ENCODE measurements at regions not wholly inside any gene's neighbourhood (a gene's known extent, or its start where the extent isn't known, plus 50 kb on each side); places are given as distances from the start of the nearest gene placed in this dataset.

DNA sequence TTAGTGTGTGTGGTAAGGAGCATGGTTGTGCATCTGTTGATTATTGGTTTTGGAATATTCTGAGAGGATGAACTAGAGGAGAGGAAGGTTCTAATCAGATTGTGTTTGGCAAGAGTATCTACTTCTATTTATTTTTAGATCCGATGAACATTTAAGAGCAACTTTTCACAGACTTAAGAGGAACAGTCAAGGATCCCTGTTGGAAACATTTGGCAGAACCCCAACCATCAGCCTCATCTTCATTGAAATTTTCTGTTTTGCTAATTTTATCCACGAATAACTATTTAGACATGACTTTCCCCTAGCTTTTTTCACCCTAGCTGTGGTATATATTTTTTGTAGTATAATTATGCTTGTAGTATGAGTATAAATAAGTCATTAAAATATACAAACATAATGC, 868.5 kb downstream of the MAT2B start:
- no peaks in the 10 kb centered on the region for H3K4me1 ChIP-seq (ENCODE audit: insufficient read depth, low read length, poor library complexity, severe bottlenecking)
- TF ChIP-seq EZH2phosphoT487 (IDR thresholded peaks at IDR 0.05; ENCODE audit: borderline replicate concordance, low read depth, low read length), result no peak
- TF ChIP-seq, protein P1, sequence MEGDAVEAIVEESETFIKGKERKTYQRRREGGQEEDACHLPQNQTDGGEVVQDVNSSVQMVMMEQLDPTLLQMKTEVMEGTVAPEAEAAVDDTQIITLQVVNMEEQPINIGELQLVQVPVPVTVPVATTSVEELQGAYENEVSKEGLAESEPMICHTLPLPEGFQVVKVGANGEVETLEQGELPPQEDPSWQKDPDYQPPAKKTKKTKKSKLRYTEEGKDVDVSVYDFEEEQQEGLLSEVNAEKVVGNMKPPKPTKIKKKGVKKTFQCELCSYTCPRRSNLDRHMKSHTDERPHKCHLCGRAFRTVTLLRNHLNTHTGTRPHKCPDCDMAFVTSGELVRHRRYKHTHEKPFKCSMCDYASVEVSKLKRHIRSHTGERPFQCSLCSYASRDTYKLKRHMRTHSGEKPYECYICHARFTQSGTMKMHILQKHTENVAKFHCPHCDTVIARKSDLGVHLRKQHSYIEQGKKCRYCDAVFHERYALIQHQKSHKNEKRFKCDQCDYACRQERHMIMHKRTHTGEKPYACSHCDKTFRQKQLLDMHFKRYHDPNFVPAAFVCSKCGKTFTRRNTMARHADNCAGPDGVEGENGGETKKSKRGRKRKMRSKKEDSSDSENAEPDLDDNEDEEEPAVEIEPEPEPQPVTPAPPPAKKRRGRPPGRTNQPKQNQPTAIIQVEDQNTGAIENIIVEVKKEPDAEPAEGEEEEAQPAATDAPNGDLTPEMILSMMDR (conservative IDR thresholded peaks at IDR 0.05; ENCODE audit: low read length), result no peak
- no peaks in the 10 kb centered on the region for H4K20me1 ChIP-seq (ENCODE audit: insufficient read depth, low read length)
- no peaks in the 10 kb centered on the region for H3K36me3 ChIP-seq (ENCODE audit: insufficient read depth, low read length)
- no peaks in the 10 kb centered on the region for H3K9me3 ChIP-seq (ENCODE audit: low read length)
- intact Hi-C loops (cut with micrococcal nuclease; ENCODE audit: unreplicated experiment), result no loop called here
- no peak overlapping the region for H3K4me3 ChIP-seq (ENCODE audit: low read depth, low read length, poor library complexity, severe bottlenecking)
- BruUV-seq (replicated peaks), result no TSS peak
- no peak overlapping the region for H3K4me2 ChIP-seq (ENCODE audit: low read length)
- no peak overlapping the region for H2AFZ ChIP-seq (ENCODE audit: low read length)
- H3K27ac ChIP-seq (ENCODE audit: low read depth, low read length, poor library complexity, severe bottlenecking), result no peak overlapping the region
- no peaks in the 10 kb centered on the region for H3K9me2 ChIP-seq (ENCODE audit: insufficient read depth, low read length)
- POLR2A ChIA-PET, result interaction anchor here (0.9 kb wide), 1 partner anchor 21 kb away, joined by 4 read pairs; no protein-coding TSS in a partner anchor
- CTCF ChIA-PET (ENCODE audit: unreplicated experiment), result no interaction called here
- DNase-seq (ENCODE audit: low spot score), result no peak
- H3K79me2 ChIP-seq (ENCODE audit: insufficient read depth, low read depth, low read length), result no peaks in the 10 kb centered on the region

DNA sequence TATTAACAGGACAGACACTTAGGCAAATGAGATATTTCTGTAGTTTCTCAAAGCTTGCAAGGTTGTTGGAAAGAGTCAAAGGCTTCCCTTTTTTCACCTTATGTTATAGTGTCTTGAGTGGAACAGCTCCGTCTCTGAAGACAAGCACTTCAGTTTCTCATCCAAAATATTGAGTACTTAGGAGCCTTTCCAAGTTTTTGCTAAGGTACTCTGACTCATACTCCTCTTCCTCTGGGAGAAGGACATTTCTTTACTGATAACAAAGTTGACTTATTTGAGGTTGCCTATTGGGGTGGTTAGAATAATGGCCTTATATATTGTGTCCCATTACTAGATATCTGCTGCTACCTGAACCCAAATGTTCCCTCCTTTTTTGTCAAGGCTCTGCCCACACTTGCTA, 869.6 kb downstream of the MAT2B start:
- no peaks in the 10 kb centered on the region for H4K20me1 ChIP-seq (ENCODE audit: insufficient read depth, low read length)
- H3K79me2 ChIP-seq (ENCODE audit: insufficient read depth, low read depth, low read length), result no peaks in the 10 kb centered on the region
- intact Hi-C loops (cut with micrococcal nuclease; ENCODE audit: unreplicated experiment), result no loop called here
- no TSS peak for BruUV-seq (replicated peaks)
- ChIA-PET CTCF (ENCODE audit: unreplicated experiment) (no interaction called here), POLR2A (no interaction called here)
- no peaks in the 10 kb centered on the region for H3K36me3 ChIP-seq (ENCODE audit: insufficient read depth, low read length)
- H2AFZ ChIP-seq (ENCODE audit: low read length), result no peak overlapping the region
- DNase-seq (ENCODE audit: low spot score), result no peak
- H3K4me3 ChIP-seq (ENCODE audit: low read depth, low read length, poor library complexity, severe bottlenecking), result no peak overlapping the region
- H3K9me3 ChIP-seq (ENCODE audit: low read length), result no peaks in the 10 kb centered on the region
- no peak overlapping the region for H3K27ac ChIP-seq (ENCODE audit: low read depth, low read length, poor library complexity, severe bottlenecking)
- TF ChIP-seq, protein P1 (conservative IDR thresholded peaks at IDR 0.05; ENCODE audit: low read length), result no peak
- no peak for TF ChIP-seq EZH2phosphoT487 (IDR thresholded peaks at IDR 0.05; ENCODE audit: borderline replicate concordance, low read depth, low read length)
- no peaks in the 10 kb centered on the region for H3K4me1 ChIP-seq (ENCODE audit: insufficient read depth, low read length, poor library complexity, severe bottlenecking)
- no peak overlapping the region for H3K4me2 ChIP-seq (ENCODE audit: low read length)
- H3K9me2 ChIP-seq (ENCODE audit: insufficient read depth, low read length), result no peaks in the 10 kb centered on the region

DNA sequence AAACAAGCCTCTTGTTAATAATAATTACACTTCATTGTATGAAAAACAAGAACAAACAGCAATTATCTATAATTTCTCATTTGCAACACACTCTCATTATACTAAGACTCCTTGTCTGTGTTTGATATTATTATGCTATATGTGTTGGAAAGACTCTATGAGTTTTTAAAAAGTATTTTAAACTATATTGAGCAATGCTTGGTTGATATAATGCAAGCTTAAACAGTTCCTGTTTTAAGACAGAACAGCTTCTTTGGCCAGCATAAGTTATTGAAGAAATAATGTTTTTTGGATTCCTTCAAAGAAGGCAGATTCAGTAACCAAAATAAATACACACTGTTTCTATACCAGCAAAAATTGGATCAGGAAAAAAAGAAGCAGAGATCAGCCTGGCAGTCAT, 871.4 kb downstream of the MAT2B start:
- no peak overlapping the region for H2AFZ ChIP-seq (ENCODE audit: low read length)
- no peak overlapping the region for H3K4me2 ChIP-seq (ENCODE audit: low read length)
- BruUV-seq (replicated peaks), result no TSS peak
- CTCF ChIA-PET (ENCODE audit: unreplicated experiment), result no interaction called here
- no peaks in the 10 kb centered on the region for H4K20me1 ChIP-seq (ENCODE audit: insufficient read depth, low read length)
- H3K9me2 ChIP-seq (ENCODE audit: insufficient read depth, low read length), result no peaks in the 10 kb centered on the region
- no peaks in the 10 kb centered on the region for H3K79me2 ChIP-seq (ENCODE audit: insufficient read depth, low read depth, low read length)
- DNase-seq (ENCODE audit: low spot score), result no peak
- H3K9me3 ChIP-seq (ENCODE audit: low read length), result peaks cover 3% of the 10 kb centered on the region; the same call in 1 of the 2 replicates
- TF ChIP-seq EZH2phosphoT487 (IDR thresholded peaks at IDR 0.05; ENCODE audit: borderline replicate concordance, low read depth, low read length), result no peak
- TF ChIP-seq, protein P1 (conservative IDR thresholded peaks at IDR 0.05; ENCODE audit: low read length), result no peak
- H3K27ac ChIP-seq (ENCODE audit: low read depth, low read length, poor library complexity, severe bottlenecking), result no peak overlapping the region
- H3K36me3 ChIP-seq (ENCODE audit: insufficient read depth, low read length), result no peaks in the 10 kb centered on the region
- no peak overlapping the region for H3K4me3 ChIP-seq (ENCODE audit: low read depth, low read length, poor library complexity, severe bottlenecking)
- POLR2A ChIA-PET, result interaction anchor here (1.4 kb wide), 1 partner anchor 21 kb away, joined by 3 read pairs; no protein-coding TSS in a partner anchor
- H3K4me1 ChIP-seq (ENCODE audit: insufficient read depth, low read length, poor library complexity, severe bottlenecking), result no peaks in the 10 kb centered on the region
- intact Hi-C loops (cut with micrococcal nuclease; ENCODE audit: unreplicated experiment), result no loop called here
